NCI-H460 (cell line): ENCODE measurements at regions not wholly inside any gene's neighbourhood (a gene's known extent, or its start where the extent isn't known, plus 50 kb on each side); places are given as distances from the start of the nearest gene placed in this dataset.
"Not testable (repeated sequence)": the region's sequence is repeated elsewhere in the genome, so short reads cannot be mapped to it uniquely, and the experiment has no call there.

Experiments
- DNase-seq: peaks from one replicate; pipeline ENCODE4 v3.0.0-alpha.2; 2016; ENCODE audit warnings: low read depth; ENCODE audit errors: extremely low read depth

GRCh38 chr4:152200511-152201333 is 335.2 kb downstream of the FBXW7 start:
- no peak for DNase-seq

- no peak for DNase-seq
Observed at GRCh38 chr4:152197211-152197610, 338.7 kb downstream of the FBXW7 start.

GRCh38 chr4:152195888-152196287 is 340.0 kb downstream of the FBXW7 start:
- DNase-seq, result no peak

- no peak for DNase-seq
Observed at GRCh38 chr4:152193059-152193458, 342.8 kb downstream of the FBXW7 start.

- DNase-seq, result no peak
Observed at GRCh38 chr4:152190907-152191306, 345.0 kb downstream of the FBXW7 start.

GRCh38 chr4:152189451-152190179 is 346.3 kb downstream of the FBXW7 start:
- DNase-seq, result no peak

GRCh38 chr4:152188801-152189200 is 347.1 kb downstream of the FBXW7 start:
- DNase-seq, result no peak

- no peak for DNase-seq
Observed at GRCh38 chr4:152187693-152188092, 348.2 kb downstream of the FBXW7 start.

GRCh38 chr4:152185786-152186550 is 349.9 kb downstream of the FBXW7 start:
- no peak for DNase-seq

- no peak for DNase-seq
Observed at GRCh38 chr4:152181150-152181549, 354.7 kb downstream of the FBXW7 start.

GRCh38 chr4:152180369-152180768 is 355.5 kb downstream of the FBXW7 start:
- no peak for DNase-seq

- not testable (repeated sequence) for DNase-seq
Observed at GRCh38 chr4:152177538-152177937, 358.4 kb downstream of the FBXW7 start.

- DNase-seq, result no peak
Observed at GRCh38 chr4:152176627-152177214, 359.2 kb downstream of the FBXW7 start.

GRCh38 chr4:152175586-152175985 is 360.3 kb downstream of the FBXW7 start:
- no peak for DNase-seq

GRCh38 chr4:152172146-152172545 is 363.7 kb downstream of the FBXW7 start:
- no peak for DNase-seq

- DNase-seq, result no peak
Observed at GRCh38 chr4:152171556-152171955, 364.3 kb downstream of the FBXW7 start.

- DNase-seq, result no peak
Observed at GRCh38 chr4:152169683-152170082, 366.2 kb downstream of the FBXW7 start.

- no peak for DNase-seq
Observed at GRCh38 chr4:152168987-152169616, 366.8 kb downstream of the FBXW7 start.

GRCh38 chr4:152166567-152166966 is 369.3 kb downstream of the FBXW7 start:
- peak; percentile 7 for DNase-seq

GRCh38 chr4:152165846-152166245 is 370.0 kb downstream of the FBXW7 start:
- no peak for DNase-seq
